ENCODE measurements at regions not wholly inside any gene's neighbourhood (a gene's known extent, or its start where the extent isn't known, plus 50 kb on each side); places are given as distances from the start of the nearest gene placed in this dataset.

- no peak for TF ChIP-seq CTCF (IDR thresholded peaks at IDR 0.05; ENCODE audit: low read depth, low read length, missing control alignments)
- no peak overlapping the region for H3K4me3 ChIP-seq (ENCODE audit: low read depth, low read length)
- DNase-seq (ENCODE audit: low read depth), result no peak
- in situ Hi-C loops (cut with HindIII; ENCODE audit: low sequenced_read_pairs), result no loop called here
Measured at GRCh38 chr21:43313221-43313938, 113.6 kb downstream of the SIK1 start.

GRCh38 chr21:43312751-43313169 is 114.2 kb downstream of the SIK1 start:
- H3K4me3 ChIP-seq (ENCODE audit: low read depth, low read length), result no peak overlapping the region
- no peak for DNase-seq (ENCODE audit: low read depth)
- TF ChIP-seq CTCF (IDR thresholded peaks at IDR 0.05; ENCODE audit: low read depth, low read length, missing control alignments), result no peak
- in situ Hi-C loops (cut with HindIII; ENCODE audit: low sequenced_read_pairs), result no loop called here

GRCh38 chr21:43312011-43312410 is 114.9 kb downstream of the SIK1 start:
- no peak for DNase-seq (ENCODE audit: low read depth)
- in situ Hi-C loops (cut with HindIII; ENCODE audit: low sequenced_read_pairs), result no loop called here
- H3K4me3 ChIP-seq (ENCODE audit: low read depth, low read length), result no peak overlapping the region
- no peak for TF ChIP-seq CTCF (IDR thresholded peaks at IDR 0.05; ENCODE audit: low read depth, low read length, missing control alignments)

- in situ Hi-C loops (cut with HindIII; ENCODE audit: low sequenced_read_pairs), result no loop called here
- no peak for DNase-seq (ENCODE audit: low read depth)
- H3K4me3 ChIP-seq (ENCODE audit: low read depth, low read length), result no peak overlapping the region
- TF ChIP-seq CTCF (IDR thresholded peaks at IDR 0.05; ENCODE audit: low read depth, low read length, missing control alignments), result no peak
Measured at GRCh38 chr21:43311301-43311817, 115.6 kb downstream of the SIK1 start.

GRCh38 chr21:43308815-43309283 is 118.1 kb downstream of the SIK1 start:
- no peak for TF ChIP-seq CTCF (IDR thresholded peaks at IDR 0.05; ENCODE audit: low read depth, low read length, missing control alignments)
- no peak overlapping the region for H3K4me3 ChIP-seq (ENCODE audit: low read depth, low read length)
- no peak for DNase-seq (ENCODE audit: low read depth)
- in situ Hi-C loops (cut with HindIII; ENCODE audit: low sequenced_read_pairs), result no loop called here

GRCh38 chr21:43308101-43308814 is 118.7 kb downstream of the SIK1 start:
- no peak for DNase-seq (ENCODE audit: low read depth)
- in situ Hi-C loops (cut with HindIII; ENCODE audit: low sequenced_read_pairs), result no loop called here
- TF ChIP-seq CTCF (IDR thresholded peaks at IDR 0.05; ENCODE audit: low read depth, low read length, missing control alignments), result no peak
- H3K4me3 ChIP-seq (ENCODE audit: low read depth, low read length), result no peak overlapping the region
